Suprapubic skin (tissue), 4 donors: ENCODE measurements at regions not wholly inside any gene's neighbourhood (a gene's known extent, or its start where the extent isn't known, plus 50 kb on each side); places are given as distances from the start of the nearest gene placed in this dataset.

Source experiments
- CTCF ChIP-seq, 2 donors: fragments of 200-600 bp in 1 of 2; fragments of 450-650 bp in 1 of 2; sonication (generic) in 1 of 2; IDR thresholded peaks; one replicate each; pipeline ENCODE4 v1.5.1; 2016 to 2019; ENCODE audit warnings: antibody characterized with exemption in 2 of 2, mild to moderate bottlenecking in 1 of 2, moderate library complexity in 1 of 2
- EP300 ChIP-seq: sonication (generic); formaldehyde crosslinking; IDR thresholded peaks from one replicate; pipeline ENCODE4 v1.6.1; 2017; ENCODE audit warnings: antibody characterized with exemption
- POLR2AphosphoS5 ChIP-seq, 3 donors: sonication (generic); formaldehyde crosslinking; IDR thresholded peaks; one replicate each; pipeline ENCODE4 v1.6.1; 2017; ENCODE audit warnings: antibody characterized with exemption in 3 of 3

DNA sequence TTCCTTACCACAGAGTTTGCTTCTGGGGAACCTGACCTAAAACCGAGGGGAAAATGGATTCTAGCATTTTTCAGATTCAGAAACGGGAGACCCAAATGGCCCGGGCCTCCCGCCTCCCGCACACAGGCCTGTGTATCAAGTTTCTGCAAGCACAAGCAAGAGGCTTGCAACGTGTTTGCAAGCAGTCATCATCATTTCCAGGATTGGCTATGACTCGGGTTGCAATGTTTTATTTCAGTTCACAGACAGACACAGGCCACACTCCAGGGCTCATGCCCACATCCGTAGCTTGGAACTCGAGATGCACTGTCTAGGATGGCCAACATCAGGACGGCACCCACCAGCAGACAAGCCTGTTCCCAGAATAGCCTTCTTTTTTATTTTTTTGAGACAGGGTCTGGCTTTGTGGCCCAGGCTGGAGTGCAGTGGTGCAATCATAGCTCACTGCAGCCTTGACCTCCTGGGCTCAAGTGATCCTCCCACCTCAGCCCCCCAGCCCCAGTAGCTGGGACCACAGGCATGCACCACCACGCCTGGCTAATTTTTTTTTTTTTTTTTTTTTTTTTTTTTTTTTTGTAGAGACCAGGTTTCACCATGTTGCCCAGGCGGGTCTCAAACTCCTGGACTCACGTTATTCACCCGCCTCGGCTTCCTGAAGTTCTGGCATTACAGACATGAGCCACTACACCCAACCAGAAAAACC is 68.1 kb upstream of the FOXK1 start:
- TF ChIP-seq CTCF (IDR thresholded peaks at IDR 0.05), result no peak
- no peak for TF ChIP-seq POLR2AphosphoS5 (IDR thresholded peaks at IDR 0.05)
- no peak for TF ChIP-seq EP300
